ENCODE measurements at regions not wholly inside any gene's neighbourhood (a gene's known extent, or its start where the extent isn't known, plus 50 kb on each side); places are given as distances from the start of the nearest gene placed in this dataset.
"Not testable (repeated sequence)": the region's sequence is repeated elsewhere in the genome, so short reads cannot be mapped to it uniquely, and the experiment has no call there.

- no peak for DNase-seq
Measured at GRCh38 chr1:194358208-194358581, 1171.8 kb upstream of the B3GALT2 start.

- not testable (repeated sequence) for DNase-seq
Measured at GRCh38 chr1:194357573-194358207, 1171.3 kb upstream of the B3GALT2 start.

DNA sequence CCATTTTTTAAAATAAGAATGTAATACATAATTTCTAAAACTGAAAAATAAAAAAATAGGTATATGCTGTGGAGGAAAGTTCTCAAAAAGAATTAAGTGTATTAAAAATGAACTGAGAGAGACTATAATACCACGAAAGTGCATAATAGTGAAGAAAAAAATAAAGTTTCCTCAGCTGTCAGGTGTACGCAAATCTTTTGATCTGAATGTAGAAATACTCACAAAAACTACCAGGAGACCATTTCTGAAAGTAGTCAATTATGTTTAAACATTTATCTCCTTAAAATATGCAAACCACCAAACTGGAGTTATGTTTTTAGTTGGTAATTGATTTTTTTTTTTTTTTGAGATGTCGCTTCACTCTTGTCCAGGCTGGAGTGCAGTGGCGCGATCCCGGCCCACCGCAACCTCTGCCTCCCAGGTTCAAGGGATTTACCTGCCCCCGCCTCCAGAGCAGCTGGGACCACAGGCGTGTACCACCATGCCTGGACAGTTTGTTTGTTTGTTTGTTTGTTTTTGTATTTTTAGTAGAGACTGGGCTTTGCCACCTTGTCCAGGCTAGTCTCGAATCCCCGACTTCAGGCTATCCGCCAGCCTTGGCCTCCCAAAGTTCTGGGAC lies 1169.2 kb upstream of the B3GALT2 start:
- no peak for DNase-seq

DNA sequence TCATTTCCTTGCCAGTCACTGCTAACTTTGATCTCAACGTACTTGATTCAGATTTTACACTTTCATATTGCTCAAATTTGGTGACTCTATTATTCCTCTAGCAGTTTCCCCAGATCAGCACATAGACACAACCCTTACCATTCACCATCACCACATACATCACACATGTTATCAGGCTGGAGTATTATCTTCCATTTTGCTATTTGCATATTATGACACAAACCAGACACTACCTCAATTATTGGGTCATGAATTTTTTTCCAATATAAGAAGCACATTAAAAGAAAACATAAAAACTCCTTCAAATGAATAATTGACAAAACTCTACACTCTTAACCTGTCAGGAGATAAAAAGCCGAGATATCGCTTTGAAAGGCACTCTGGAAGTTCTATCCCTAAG lies 1166.7 kb upstream of the B3GALT2 start:
- no peak for DNase-seq

GRCh38 chr1:194347200-194347599 lies 1160.8 kb upstream of the B3GALT2 start:
- no peak for DNase-seq

DNA sequence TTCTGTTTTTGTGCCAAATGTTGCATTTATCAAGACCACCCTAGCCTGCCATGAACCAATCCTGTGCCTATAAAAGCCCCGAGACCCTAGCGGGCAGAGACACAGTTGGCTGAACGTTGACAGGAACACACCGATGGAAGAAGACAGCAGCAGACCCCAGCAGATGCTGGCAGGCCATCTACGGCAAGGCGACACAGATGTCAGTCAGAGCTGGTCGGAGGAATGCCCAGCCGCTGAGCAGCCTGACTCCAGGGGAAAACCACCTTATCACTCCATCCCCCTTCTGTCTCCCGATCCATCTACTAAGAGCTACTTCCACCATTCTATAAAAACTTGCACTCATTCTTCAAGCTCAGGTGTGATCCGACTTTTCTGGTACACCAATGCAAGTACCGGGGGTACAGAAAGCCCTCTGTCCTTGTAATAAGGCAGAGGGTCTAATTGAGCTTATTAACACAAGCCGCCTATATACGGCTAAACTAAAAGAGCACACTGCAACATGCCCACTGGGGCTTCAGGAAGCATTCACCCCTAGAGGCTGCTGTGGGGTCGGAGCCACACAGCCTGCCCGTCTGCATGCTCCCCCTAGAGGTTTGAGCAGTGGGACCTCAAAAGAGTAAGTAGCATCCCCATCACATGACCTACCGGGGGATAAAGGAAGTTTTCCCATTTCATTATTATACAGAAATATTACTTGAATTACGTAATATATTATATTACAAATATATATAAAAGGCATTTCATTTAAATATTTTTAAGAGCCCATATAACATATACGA lies 1156.3 kb upstream of the B3GALT2 start:
- DNase-seq: no peak

DNA sequence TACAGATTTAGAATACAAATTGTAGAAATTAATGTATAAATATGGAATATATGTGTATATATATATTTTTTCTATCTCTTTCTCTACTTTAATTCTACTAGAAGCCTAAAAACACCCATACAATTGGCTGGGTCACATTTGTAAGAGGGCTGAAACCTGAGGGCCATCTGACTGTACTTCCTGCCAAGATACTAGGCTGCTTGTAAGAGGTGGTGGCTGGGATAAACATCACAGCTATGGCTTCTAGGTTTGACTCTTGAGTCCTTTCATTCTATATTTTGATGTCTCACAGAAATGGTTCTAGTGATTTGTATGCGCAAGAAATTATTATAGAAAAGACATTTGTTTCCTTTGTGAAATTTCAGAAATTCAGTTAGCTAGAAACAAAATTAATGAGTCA lies 1155.2 kb upstream of the B3GALT2 start:
- no peak for DNase-seq

- no peak for DNase-seq
Measured at GRCh38 chr1:194339471-194339870, 1153.1 kb upstream of the B3GALT2 start.

DNA sequence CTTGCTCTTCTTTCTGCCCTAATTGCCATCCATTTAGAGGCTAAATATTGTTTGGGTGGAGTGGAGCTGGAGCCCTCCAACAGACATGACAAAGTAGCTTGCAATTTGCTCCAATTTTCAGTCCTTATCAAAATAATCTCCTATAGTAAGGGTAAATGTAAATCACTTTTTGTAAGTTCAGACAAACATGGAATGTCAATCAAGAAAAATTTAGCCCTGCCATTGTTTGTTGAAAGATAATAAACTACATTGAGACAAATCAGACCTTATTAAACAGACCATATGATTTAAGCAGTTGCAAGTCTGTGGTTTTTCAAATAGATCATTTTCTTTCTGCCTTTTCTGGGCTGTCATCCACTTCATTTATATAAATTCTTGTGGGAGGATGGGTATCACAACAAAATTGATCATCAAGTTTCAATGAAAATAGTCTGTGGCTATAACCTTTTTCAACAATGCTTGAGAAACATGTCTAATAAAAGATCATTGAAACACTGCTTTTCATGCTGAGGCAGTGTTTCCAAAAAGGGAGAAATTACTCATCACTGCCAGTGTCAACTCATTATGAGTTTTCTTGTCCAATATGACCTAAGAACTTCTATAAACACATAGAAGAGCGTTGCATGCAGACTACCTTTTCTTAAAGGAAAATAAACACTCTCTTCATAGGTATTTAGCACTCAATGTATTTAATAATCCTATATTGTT lies 1152.0 kb upstream of the B3GALT2 start:
- no peak for DNase-seq

- DNase-seq: no peak
Measured at GRCh38 chr1:194333240-194333639, 1146.8 kb upstream of the B3GALT2 start.

GRCh38 chr1:194331758-194332157 lies 1145.3 kb upstream of the B3GALT2 start:
- DNase-seq: no peak

DNA sequence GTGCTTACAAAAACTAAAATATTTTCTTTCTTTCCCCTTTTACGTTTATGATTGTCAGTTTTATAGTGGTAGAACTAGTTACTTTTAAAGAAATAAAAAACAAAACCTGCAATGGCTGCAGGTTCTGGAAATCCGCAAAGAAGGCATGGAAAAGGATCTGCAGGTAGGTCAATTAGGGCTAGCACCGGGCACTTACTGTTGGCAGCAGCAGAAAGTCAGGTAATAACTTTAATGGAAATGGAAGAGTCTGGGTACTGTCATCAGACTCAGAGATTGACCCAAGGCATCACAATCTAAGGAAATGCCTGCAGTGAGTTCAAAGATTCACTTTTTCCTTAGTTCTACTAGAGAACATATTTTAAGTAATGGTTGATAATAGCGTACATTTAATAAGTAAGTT lies 1136.3 kb upstream of the B3GALT2 start:
- DNase-seq: no peak

DNA sequence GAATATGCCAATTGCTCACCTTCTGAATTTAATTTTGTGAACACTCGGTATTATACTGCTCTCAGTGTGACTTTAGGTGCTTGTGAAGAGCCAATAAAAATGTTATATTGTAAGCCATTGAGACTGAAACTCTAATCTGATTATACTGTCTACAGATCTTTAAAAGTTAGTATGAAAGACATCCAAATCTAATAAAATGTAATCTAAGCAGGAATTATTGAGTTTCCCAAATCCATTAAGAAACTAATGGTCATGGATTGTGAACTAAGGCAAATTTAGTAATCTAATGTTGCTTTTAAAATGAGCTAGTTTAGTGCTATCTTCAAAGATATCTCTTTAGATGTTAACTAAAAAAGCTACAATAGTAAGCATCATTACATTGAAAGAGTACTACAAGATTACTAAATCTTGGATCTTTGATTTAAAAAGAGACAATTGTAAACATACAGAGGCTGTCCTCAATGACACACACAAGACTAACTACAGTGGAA lies 1132.4 kb upstream of the B3GALT2 start:
- DNase-seq: no peak

DNA sequence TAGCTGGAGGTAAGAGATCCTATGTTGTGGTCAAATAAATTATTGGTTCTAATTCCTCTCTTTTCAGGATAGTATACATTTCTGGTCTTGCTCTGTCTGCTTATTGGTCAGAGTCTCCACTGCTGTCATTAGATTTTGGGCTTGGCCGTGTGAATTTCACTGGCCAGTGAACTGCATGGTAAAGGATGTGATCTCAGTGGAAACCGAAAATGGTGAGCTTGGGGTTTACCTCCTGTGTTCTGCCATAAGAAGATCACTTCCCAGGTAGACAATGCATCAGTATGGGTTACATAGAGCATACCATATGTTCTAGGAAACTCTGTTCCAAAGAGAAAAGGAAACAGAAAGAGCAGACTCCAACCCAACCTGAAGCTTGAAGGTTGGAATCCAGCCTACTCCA lies 1123.3 kb upstream of the B3GALT2 start:
- no peak for DNase-seq

DNA sequence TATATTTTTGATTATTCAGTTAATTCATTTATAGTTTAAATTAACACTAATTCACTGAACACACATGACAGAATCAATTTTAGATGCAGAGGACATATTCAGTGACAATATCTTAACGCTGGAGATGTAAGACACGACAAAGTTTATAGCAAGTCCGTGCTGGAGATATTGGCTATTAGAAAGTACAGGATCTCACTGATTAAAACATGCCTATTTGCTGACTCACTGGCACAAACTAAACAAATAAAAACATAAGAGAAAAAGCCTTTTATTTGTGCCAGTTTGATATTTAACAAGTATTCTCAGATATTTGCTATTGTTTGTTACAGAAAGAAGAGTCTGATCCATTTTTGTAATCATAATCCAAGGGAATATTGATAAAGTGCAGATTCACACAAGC lies 1122.9 kb upstream of the B3GALT2 start:
- no peak for DNase-seq

DNA sequence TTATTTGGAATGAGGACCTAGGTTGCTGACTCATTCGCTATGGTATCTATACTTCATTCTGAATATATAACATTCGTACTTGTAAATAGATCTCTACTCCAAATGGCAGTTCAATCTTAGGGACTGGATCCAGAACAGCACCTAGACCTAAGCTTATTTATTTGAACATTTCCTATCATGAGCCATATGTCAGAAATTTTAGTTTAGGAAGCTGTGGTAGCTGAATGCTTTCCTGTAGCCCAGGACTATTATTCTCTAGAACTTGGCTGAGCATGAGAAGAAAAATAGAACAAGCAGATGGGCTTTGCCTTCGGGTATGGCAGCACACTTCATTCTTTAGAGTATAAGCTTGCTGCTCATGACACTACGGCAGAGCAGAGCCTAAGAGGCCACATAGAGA lies 1114.4 kb upstream of the B3GALT2 start:
- no peak for DNase-seq

- no peak for DNase-seq
Measured at GRCh38 chr1:194300340-194300739, 1113.9 kb upstream of the B3GALT2 start.

GRCh38 chr1:194298007-194298598 lies 1111.7 kb upstream of the B3GALT2 start:
- no peak for DNase-seq

- no peak for DNase-seq
Measured at GRCh38 chr1:194297094-194297493, 1110.7 kb upstream of the B3GALT2 start.

GRCh38 chr1:194296201-194296600 lies 1109.8 kb upstream of the B3GALT2 start:
- no peak for DNase-seq

- DNase-seq: peak; percentile 34
Measured at GRCh38 chr1:194295685-194296084, 1109.3 kb upstream of the B3GALT2 start.

DNA sequence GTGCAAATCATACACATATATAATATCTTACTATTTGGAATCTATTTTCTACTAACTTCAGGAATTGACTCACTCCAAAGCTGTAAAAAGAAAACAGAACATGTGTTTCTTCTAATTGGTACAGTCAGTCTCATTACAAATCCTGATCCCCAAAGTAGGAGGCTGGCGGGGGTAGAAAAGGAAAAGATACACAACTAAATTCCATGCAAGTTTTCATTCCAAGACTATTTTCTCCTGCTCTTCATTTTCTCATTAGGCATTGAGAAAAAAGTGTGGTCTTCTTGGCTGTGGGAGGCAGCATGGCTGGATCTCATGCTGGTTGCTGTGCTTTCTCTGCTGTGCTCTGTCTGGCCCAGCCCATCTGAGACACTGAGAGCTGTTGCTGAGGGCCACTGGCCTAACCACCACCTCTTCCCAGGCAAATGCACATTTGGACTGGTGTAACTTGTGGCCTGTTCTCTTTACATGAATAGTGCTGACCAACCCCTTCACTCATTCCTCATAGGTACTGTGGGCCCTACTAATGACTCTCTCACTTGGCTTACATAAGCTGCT lies 1107.5 kb upstream of the B3GALT2 start:
- DNase-seq: no peak

DNA sequence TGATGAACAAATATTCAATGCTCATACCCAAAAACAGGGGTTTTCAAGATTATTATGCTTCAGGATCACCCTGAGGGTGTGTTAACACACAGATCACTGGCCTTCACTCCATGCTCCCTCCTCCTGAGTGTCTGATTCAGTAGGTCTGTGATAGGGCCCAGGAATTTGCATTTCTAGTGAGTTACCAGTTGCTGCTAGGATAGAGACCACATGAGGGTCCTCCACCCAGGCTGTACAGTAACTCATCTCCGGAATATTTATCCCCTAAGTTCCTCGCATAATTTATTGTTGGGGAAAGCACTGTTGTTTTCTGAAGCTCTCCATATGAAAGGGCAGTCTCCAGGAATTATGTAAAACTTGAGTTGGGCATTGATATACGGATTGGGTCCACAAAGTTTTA lies 1106.6 kb upstream of the B3GALT2 start:
- DNase-seq: no peak
